SHP77 (cell line): ENCODE measurements at regions not wholly inside any gene's neighbourhood (a gene's known extent, or its start where the extent isn't known, plus 50 kb on each side); places are given as distances from the start of the nearest gene placed in this dataset.

ENCODE experiments used
- DNase-seq, 2 experiments: peaks; one replicate each; lab custom pipeline; 2025; lab: John Stamatoyannopoulos, UW

DNA sequence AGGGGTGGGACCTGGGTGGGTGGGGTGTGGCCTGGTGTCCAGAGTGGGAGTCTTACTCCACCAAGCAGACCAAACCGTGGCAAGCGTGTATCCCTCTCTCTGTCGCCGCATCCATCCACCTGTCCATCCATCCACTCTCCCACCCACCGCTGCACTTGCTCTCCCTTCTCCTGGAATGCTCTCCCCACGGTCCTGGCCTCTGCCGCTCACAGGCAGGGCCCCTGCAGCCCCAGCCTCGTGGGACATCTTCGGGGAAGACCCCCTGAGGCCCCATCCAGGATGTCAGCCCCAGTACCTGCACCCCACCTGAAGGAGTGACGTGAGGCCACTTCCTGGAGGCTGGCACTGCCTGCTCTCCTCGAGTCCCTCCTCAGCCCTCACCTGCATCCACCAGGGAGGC lies 189.5 kb upstream of the GSE1 start:
- DNase-seq = no peak

DNA sequence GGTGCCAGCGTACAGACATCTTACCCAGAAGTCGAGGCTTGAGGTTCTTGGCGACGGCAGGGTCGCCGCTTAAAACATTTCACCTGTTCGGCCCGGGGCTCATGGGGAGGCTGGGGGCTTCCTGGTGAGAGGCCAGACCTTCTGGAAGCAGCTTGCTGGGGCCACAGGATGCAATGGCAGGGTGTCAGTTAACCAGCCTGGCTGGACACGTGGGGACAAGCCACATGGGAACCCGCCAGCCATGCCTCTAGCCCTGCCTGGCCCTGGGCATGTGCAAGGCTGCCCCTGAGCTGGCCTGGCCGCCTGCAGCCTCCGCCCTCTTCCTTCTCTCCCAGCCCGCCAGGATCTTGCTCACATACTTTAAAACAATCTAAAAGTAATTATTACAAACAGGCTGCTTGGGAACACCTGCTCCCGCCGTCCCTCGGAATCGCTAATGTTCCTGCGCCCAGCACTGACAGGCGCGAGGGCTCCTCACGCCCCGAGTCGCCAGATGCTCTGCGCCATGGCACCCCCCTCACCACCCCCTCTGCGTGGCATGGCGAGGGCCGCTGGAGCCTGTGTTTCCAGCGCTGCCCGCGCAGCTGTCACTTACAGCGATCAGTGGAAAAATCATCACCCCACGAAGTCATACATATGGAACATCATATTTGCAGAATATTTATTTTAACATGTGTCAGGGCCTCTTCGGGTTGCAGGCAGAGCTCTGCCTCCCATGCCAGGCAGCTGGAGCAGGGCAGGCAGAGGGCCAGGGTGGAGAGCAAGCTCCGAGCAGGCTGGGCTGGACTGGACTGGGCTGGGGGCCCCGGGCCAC lies 188.7 kb upstream of the GSE1 start:
- DNase-seq = peak in 1 of 2 experiments; percentile 72

DNA sequence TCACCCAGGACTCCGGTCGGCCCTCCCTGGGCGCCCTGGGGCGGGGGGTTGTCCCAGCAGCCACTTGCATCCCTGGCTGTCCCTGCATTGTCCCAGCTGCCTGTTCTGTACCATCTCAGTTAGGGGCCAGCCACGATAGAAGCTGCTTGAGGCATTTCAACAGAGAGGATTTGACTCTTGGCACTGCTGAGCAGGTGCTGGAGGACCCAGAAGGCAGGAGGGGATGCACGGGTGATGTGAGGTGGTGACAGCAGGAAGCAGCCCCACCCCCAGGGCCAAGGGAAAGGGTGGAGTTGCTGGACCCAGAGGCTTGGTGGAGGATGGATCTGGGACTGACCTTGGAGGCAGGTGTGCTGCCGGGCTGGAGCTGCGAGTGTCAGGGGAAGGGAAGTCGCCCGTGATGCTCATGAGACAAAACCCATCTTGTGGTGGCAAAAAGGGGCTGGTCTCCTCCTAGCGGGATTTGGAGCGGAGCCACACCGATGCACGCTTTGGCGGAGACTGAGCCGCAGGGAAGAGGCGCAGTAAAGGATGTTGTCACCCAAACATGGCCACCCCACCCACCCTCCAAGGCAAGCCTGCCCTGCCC lies 188.0 kb upstream of the GSE1 start:
- peak; percentile 81 to 84 for DNase-seq

DNA sequence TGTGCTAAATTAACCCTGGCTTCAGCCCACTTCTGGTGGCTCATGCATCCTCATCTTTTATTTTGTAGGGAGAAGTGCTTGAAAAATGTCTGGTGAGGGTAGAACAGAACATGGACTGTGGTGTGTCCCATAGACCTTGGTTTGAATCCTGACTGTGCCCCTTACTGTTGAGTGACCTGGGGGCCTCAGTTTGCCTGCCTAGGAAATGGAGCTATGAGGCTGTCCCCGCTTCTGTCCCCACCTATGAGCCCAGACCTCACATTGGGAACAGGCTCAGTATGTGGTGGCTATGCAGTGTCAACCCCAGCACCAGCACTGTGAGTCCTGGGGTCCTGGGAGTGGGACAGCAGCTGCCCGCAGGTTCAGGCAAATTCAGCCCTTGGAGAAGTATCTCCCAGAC lies 186.3 kb upstream of the GSE1 start:
- no peak for DNase-seq

DNA sequence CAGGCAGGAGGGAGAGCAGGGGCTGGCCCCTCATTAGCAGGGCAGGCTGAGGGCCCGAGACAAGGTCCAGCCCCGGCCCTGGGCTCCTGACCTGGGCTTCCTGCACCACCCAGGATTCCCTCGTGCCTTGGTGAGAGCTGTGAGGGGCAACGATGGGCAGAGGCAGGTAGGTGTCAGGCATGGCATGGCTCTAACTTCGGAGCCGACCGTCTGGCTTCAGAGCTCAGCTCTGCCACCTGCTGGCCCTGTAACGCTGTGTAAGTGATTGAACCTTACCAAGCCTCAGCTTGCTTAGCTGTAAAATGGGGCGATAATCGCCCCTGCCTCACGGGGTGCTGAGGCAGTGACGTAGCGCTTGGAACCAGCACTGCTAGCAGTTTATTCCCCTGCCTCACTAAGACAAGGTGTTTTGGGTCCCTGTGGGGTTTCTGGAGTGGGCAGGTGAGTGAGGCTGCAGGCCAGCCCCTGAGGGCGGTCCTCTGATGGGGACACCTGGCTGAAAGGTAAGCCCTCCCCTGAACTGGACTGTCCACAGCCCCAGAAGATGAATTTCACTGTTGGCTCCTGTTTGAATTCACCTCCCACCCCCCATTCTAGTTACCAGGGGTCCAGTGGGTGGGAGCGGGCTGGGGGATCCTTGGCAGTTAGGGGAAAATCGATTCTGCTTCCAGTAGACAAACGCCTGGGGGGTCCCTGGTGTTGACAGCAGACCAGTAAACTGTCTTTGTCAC lies 184.8 kb upstream of the GSE1 start:
- DNase-seq = peak; percentile 22 to 34

DNA sequence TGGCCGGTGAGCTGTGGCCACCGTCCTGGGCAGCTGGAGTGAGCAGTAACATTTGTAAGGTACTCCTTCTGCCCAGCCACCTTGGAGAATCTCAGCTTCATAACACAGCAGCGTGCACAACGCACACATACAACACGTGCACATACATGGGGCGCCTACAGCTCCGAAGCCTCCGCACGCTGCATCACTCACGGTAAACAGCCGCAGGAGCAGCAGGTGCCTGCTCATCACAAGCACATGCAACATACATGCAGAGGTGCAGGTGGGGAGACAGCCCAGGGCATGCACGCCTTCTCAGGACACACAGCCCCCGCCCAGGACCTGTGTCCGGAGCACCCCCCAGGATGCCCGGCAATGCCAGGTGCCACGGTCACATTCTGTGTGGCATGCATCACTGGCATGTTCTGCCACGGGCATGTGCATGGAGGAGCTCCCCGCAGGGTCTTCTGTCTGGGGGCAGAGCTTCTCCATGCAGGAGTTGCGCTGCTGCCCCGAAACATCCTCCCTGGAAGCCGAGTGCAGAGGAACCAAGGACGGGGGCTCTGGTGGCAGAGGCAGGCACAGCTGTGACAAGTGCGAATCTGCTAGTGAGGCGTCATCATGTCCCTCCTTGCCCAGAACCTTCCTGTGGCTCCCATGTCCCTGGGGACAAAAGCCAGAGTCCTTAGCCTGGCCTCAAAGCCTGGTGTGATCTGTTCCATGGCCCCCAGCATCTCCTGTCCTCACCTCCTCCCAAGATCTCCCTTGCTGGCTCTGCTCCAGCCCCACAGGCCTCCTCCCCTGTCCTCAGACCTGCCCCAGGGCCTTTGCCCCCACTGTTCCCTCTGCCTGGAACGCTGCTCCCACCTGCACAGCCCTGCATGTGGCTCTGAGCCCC lies 184.0 kb upstream of the GSE1 start:
- no peak for DNase-seq

DNA sequence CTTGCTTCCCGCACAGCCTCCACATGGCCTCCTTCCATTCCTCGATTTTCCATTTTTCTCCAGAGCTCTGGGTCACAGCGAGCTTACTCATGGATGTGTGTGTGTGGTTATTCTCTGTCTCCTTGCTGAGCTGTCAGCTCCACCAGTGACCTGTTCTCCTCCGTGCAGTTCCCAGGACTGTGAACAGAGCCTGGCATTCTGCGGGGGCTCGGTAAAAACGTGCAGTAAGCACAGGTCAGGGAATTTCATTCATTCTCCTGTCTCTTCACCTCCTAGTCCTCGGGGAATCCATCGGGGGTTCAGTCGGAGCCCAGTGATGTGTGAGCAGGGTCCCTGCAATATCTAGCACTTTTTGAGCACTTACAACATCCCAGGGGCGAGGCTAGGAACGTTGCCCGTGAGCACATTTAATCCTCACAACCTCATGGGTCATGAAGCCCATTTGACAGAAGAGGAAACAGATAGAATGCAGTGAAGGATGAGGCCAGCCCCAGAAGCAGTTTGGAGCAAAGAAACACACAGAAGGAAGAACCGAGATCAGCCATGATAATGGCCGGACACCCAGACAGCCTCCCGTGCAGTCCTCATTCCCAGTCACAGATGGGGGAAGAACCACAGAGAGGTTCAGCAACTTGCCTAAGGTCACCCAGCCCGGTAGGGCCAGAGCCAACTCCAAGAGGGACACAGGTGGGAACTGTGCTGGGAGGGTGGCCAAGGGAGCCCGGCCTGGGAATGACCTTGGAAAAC lies 183.2 kb upstream of the GSE1 start:
- no peak for DNase-seq

DNA sequence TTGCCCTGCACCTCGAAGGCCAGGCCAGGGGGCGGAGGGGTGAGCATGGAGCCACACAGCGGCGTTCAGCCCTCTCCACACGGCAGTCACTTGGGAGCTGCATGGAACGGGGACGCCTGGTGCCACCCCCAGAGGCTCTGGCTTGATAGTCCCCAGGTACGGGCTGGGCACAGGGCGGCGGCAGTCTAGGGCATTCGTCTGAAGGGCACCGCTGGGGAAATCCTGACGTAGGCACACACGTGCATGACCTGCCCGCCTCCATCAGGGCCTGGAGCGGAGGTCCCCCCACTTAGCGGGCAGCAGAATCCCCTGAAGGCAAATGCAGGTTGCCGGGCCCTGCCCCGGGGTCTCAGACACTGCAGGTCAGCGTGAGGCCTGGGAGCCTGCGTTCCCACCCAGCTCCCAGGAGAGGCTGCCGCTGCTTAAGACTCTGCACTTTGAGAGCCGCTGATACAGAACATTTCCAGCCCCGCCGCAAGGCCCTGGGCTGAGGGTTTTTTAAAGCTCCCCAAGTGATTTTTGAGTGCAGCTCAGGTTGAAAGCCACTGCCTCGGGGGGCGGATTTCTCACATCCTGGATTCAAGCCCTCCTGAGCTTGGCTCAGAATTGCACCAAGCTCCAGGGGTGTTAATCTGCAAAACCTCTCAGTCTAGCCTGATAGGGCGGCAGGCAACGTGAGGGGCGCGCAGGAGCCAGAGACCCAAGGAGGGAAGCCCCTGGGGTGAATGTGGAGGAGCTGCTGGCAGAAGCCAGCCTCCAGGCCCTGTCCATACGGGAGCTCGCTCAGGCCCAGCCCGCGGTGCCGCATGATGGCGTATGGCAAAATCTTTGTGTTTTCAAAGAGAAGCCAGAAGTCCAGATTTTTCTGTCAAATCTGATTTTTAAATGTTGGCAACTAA lies 182.3 kb upstream of the GSE1 start:
- no peak for DNase-seq

DNA sequence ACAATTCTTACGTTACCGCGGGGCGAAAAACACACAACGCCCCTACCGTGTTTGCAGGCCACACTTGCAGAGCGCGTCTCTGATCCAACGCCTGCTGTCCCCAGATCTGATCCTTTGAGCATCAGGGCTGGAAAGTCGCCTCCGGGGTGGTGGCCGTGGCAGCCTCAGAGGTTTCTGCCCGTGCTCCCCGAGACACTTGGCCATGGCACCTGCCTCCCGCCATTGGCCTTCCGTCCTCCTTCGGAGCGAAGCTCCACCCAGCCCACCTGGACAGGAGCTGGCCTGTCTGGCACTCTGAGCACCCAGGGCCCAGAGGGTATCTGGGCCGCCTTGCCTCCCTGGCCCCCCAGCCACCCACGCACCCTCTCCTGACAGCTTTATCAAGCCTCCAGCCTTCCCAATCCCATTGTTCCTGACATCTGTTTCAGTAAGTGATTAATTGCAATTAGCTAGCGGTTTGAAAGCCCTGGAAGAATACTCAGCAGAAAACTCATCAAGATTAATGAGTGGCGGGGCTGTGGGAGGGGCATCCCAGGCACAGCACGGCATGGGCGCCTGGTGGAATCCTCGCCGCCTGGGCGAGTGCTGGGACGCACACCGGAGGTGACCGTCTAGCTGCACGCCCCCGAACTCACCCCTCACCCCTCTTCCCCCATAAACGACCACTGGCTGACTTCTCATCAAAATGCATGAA lies 181.5 kb upstream of the GSE1 start:
- no peak for DNase-seq

DNA sequence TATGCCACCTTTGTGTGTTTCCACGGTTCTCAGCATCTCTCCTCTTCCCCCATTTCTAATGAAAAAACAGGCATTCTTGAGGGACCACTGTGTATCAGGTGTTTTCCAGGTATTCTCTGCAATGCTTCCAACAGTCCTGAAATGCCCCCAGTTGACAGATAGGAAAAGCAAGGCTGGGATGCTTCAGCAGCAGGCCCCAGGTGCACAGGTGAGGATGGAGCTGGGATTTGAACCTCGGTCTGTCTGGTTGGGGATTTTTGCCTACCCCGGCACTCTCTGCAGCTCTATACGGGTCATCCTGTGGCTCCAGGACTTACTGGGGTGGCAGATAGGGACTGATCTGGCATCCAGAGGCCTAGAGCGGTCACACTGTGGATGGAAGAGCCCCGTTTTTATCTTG lies 180.5 kb upstream of the GSE1 start:
- DNase-seq = no peak

DNA sequence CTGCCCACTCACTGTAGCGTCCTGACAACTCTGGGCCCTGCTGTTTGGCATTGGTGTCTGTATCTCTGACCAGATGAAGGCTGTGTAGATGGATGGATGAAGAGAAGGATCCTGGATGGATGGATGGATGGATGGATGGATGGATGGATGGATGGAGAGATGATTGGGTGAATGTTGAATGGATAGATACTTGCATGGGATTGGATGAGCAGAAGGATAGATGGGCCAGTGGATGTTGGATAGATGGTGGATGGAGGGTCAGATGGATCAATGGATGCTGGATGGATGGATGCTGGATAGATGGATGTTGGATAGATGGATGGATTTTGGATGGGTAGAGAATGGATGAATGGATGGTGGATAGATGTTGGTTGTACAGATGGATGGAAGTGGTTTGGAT lies 179.6 kb upstream of the GSE1 start:
- DNase-seq = no peak

DNA sequence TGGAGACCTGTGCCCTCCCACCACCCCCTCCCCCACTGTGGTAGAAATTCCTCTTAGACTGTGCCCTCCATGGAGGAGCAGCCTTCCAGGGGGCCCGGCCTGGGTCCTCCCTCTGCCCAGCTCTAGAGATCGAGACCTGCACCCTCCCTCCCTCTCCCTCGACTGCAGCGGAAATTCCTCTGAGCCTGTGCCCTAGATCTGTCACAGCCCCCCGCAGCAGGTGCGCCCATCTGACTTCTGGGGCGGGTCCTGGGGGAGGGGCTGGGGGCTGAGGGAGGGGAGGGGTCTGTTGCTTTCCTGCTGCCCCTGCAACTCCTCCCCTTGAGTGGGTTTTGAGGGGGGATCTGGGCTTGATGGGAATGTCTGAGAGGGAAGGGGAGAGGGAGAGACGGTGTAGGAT lies 177.8 kb upstream of the GSE1 start:
- DNase-seq = no peak

DNA sequence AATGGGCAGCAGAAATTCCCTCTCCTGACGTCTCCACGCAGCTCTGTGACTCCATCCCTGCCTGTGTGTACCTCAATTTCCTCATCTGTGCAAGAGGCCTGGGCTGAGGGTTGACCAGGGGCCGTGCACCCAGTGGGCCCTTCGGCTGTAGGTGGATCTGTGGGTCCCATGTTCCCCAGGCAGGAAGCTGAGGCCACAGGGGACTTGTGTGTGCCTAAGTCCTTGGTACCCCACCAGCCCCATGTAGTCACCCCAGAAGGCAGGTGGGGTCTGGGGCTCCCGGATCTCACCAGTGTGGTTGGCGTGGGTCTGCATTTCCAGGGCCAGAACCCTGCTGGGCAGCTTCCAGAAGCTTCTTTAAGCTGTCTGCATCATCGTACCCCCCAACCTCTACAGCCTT lies 177.4 kb upstream of the GSE1 start:
- DNase-seq = no peak

DNA sequence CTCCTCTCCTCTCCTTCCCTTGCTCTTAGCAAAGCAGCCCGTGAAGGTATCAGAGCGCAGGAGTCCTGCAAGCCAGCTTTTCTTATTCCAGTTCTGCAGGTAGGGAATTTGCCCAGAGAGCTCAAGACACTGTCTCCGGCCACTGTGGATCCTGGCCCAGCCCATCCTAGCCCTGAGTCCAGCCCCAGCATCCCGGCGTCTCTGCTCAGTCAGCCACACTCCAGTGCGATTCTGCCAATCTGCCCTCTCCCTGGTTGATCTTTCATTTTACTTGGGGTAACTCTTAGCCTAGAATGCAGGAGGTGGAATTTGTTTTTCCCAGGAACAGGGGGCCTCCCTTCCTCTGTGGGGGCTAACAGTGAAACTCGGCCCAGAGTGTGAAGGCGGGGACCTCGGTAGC lies 176.9 kb upstream of the GSE1 start:
- no peak for DNase-seq

DNA sequence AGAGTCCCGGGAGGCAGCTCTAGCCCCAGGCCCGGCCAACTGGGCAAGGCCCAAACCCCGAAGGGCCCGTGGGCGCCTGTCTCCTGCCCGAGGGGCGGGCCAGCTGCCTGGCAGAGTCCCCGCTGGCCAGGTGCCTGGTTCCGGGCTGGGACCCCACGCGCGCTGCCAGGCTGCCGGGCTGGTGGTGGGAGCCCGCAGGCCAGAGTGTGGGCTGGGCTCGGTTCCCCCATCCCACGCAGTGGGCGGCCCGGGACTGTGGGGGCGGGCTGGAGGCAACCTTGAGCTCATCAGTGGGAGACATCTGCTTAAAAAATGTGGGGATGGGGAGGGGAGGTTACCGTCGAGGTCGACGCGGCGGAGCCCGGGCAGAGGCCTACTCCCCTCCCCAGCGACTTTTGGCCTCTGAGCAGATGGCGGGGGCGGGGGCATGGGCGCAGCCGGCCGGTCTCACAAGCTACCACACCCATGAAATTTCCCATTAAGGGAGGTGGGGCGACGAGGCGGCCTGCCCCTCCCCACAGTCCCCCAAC lies 176.4 kb upstream of the GSE1 start:
- no peak for DNase-seq

DNA sequence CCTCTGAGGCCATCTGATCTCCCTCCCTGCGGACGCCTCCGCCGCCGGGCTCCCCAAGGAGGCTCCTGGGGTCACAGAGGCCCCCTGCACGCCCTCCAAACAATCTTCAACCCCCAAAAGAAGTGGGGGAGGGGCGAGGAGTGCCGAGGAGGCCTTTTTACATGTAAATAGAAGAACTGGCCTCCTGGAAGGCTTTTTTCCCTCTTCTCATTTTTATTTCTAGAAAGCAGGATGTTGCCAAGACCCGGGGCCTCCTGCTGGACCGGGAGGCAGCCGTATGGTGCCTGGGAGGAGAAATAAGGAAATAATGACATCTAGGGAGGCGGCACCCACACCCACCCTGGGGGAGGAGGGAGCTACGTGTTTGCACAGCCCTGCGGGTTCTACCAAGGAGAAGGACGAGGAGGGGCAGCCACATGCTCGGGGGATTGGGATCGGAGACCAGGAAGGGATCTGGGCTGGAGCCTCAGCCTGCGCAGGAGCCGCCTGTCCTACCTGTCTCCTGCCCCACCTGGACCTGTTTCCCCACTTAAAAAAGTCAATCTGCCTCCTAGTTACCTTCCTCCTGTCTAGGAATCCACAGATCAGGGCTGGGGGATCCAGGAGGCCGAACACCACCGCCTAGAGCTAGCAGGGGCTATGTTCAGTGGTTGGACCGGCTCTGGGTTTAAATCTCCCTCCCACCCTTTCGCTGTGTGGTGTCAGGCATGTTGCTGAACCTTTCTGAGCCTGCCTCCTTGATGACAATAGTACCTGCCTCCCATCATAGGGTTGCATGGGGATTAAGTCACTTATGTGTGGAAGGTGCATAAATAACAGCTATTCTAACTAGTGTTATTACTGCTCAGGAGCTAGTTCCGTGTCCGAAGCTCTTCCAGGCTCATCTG lies 175.7 kb upstream of the GSE1 start:
- no peak for DNase-seq

DNA sequence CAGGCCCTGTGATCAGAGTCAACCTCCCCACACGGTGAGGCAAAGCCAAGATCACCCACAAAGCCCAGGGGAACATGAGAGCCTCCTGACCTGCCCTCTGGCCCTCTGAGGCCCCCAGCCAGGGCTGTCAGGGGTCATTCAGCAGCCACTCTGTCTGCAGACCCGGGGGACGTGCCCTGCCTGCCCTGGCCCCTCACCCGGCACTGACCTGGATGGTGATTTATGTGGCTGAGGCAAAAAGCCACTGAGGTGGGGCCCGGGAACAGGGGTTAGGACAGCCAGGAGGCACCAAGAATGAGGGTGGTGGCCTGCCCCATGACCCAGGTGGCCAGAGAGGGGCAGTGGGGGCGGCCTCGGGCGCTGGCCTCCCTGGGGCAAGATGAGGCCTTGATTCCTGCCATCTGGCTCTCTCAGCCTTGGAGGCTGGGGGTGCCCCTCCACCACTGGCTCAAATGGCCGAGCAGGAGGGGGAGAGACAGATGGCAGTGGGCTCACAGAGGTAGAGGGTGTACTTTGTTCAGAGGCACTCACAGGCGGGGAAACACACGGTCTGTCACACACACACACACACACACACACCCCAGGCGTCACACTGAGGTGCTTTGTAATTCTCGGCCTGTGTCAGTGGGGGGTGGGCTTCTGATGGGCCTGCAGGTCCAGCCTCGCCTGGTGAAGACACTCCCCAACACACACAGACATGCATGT lies 174.0 kb upstream of the GSE1 start:
- no peak for DNase-seq

DNA sequence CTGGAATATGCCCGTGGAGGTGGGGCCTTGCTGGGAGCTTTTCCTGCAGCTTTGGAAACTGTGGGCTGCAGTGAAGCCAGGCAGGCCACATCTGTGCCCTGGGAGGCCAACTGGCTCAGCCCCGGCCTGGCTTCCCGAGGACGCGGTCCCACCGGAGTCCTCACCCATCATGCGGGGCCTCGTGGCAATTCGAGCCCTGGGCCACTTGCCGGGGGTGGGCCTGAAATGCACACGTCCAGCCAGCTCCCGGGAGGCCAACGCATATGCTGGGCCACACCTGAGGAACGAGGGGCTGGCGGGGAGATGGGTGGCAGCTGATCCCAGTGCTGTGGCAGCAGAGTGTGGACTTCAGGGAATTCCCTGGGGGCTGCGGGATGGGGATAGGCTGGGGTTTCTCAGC lies 172.4 kb upstream of the GSE1 start:
- no peak for DNase-seq
